Keratinocyte (primary cell): ENCODE measurements at regions not wholly inside any gene's neighbourhood (a gene's known extent, or its start where the extent isn't known, plus 50 kb on each side); places are given as distances from the start of the nearest gene placed in this dataset.

Experiments
- DNase-seq: peaks from one replicate; pipeline ENCODE4 v3.0.0-alpha.2; 2011; ENCODE audit warnings: low read depth, missing footprints, low spot score
- FAIRE-seq: peaks from 2 replicates; lab custom pipeline; 2011; peaks lifted over from hg19 to GRCh38; lab: Jason Lieb, UNC
- H2AFZ ChIP-seq: 2 replicates; pipeline ENCODE4 v1.6.0; 2012; ENCODE audit warnings: low read length, control low read depth, inconsistent platforms; ENCODE audit not compliant: control insufficient read depth
- H3K27ac ChIP-seq: 2 replicates; pipeline ENCODE4 v1.5.1; 2011; ENCODE audit warnings: low read length; ENCODE audit not compliant: control insufficient read depth, insufficient read depth
- H3K27me3 ChIP-seq: 3 replicates; pipeline ENCODE4 v1.6.0; 2011; ENCODE audit warnings: low read length; ENCODE audit not compliant: control insufficient read depth, insufficient read depth; ENCODE audit errors: extremely low read depth
- H3K36me3 ChIP-seq, 2 experiments: 2 replicates in 1 of 2; 3 replicates in 1 of 2; pipeline ENCODE4 v1.5.1; 2011; ENCODE audit warnings: low read length in 2 of 2, mild to moderate bottlenecking in 1 of 2; ENCODE audit not compliant: control insufficient read depth in 2 of 2, insufficient read depth in 2 of 2; ENCODE audit errors: extremely low read depth in 1 of 2
- H3K4me1 ChIP-seq: 3 replicates; pipeline ENCODE4 v1.5.1; 2011; ENCODE audit warnings: low read length; ENCODE audit not compliant: control insufficient read depth, insufficient read depth; ENCODE audit errors: extremely low read depth
- H3K4me2 ChIP-seq: 3 replicates; pipeline ENCODE4 v1.6.0; 2011; ENCODE audit warnings: low read depth, low read length; ENCODE audit not compliant: control insufficient read depth, insufficient read depth; ENCODE audit errors: extremely low read depth
- H3K4me3 ChIP-seq, 3 experiments: fragments of 200-600 bp in 1 of 3; sonication (generic) in 1 of 3; 2 replicates in 2 of 3; 3 replicates in 1 of 3; pipeline ENCODE4 v1.5.1; 2011 to 2016; ENCODE audit warnings: low read length in 3 of 3, mild to moderate bottlenecking in 3 of 3, control low read depth in 2 of 3, inconsistent platforms in 1 of 3, low read depth in 1 of 3, mixed read lengths in 1 of 3, mixed run types in 1 of 3, moderate library complexity in 1 of 3; ENCODE audit not compliant: control insufficient read depth in 2 of 3, insufficient read depth in 2 of 3; ENCODE audit errors: extremely low read depth in 1 of 3
- H3K79me2 ChIP-seq: 2 replicates; pipeline ENCODE4 v1.6.0; 2012; ENCODE audit warnings: low read length; ENCODE audit not compliant: control insufficient read depth, insufficient read depth
- H3K9ac ChIP-seq: 3 replicates; pipeline ENCODE4 v1.6.0; 2011; ENCODE audit warnings: low read length; ENCODE audit not compliant: control insufficient read depth, insufficient read depth; ENCODE audit errors: extremely low read depth
- H3K9me1 ChIP-seq: 3 replicates; pipeline ENCODE4 v1.6.0; 2011; ENCODE audit warnings: low read length; ENCODE audit not compliant: control insufficient read depth, insufficient read depth; ENCODE audit errors: extremely low read depth
- H3K9me3 ChIP-seq: 2 replicates; pipeline ENCODE4 v1.5.1; 2012; ENCODE audit warnings: low read depth, low read length; ENCODE audit not compliant: control insufficient read depth
- H4K20me1 ChIP-seq: 3 replicates; pipeline ENCODE4 v1.6.0; 2011; ENCODE audit warnings: low read length; ENCODE audit not compliant: control insufficient read depth, insufficient read depth; ENCODE audit errors: extremely low read depth
- EZH2 ChIP-seq: IDR thresholded peaks from one replicate; pipeline ENCODE4 v1.6.1; 2012; ENCODE audit warnings: inconsistent platforms, mild to moderate bottlenecking, low read length, moderate library complexity
- dilution Hi-C: fragments of 300-500 bp; cut with MboI; formaldehyde crosslinking; loops from one replicate; pipeline ENCODE4 v1.7.0; 2020; ENCODE audit warnings: low sequenced_read_pairs; ENCODE audit not compliant: extremely low pct_ligation_motif_present
- TF ChIP-seq, protein P1 (sequence below), 3 experiments: IDR thresholded peaks in 1 of 3; conservative IDR thresholded peaks in 1 of 3; optimal IDR thresholded peaks in 1 of 3; 2 replicates in 2 of 3; 3 replicates in 1 of 3; pipeline versions ENCODE3 to v1.5.1; 2011; ENCODE audit warnings: low read length in 3 of 3, mild to moderate bottlenecking in 3 of 3, moderate library complexity in 2 of 3, control low read depth in 1 of 3, inconsistent platforms in 1 of 3; ENCODE audit not compliant: insufficient read depth in 2 of 3; ENCODE audit errors: extremely low read depth in 1 of 3

DNA sequence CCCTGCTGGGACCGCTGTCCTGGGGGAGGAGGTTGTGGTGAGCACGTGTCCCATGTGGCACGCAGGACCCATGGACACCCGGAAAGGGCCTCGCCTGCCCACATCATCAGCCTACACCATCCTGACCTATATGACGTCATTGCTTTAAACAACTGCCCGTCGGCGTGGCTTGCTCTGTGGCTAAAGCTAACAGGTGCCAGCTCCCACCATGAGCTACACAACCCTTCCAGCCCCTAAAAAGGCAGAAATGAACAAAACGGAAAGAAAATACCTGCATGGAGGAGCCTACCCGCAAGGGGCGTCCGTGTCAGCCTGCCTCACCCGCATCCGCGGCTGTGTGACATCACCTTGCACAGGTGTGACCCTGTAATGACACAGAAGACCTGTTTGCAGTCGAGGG, 481.8 kb downstream of the BRD1 start:
- Histone ChIP-seq H2AFZ (no peak overlapping the region), H3K27ac (no peak overlapping the region), H3K9me1 (no peaks in the 10 kb centered on the region), H3K36me3 (no peaks in the 10 kb centered on the region), H3K9ac (no peak overlapping the region), H3K27me3 (no peaks in the 10 kb centered on the region), H3K9me3 (peaks cover 12% of the 10 kb centered on the region), H4K20me1 (no peaks in the 10 kb centered on the region), H3K4me2 (no peak overlapping the region), H3K79me2 (no peaks in the 10 kb centered on the region), H3K4me3 (no peak overlapping the region), H3K4me1 (no peaks in the 10 kb centered on the region)
- dilution Hi-C loops: no loop called here
- FAIRE-seq: no peak
- no peak for TF ChIP-seq EZH2
- TF ChIP-seq, protein P1, sequence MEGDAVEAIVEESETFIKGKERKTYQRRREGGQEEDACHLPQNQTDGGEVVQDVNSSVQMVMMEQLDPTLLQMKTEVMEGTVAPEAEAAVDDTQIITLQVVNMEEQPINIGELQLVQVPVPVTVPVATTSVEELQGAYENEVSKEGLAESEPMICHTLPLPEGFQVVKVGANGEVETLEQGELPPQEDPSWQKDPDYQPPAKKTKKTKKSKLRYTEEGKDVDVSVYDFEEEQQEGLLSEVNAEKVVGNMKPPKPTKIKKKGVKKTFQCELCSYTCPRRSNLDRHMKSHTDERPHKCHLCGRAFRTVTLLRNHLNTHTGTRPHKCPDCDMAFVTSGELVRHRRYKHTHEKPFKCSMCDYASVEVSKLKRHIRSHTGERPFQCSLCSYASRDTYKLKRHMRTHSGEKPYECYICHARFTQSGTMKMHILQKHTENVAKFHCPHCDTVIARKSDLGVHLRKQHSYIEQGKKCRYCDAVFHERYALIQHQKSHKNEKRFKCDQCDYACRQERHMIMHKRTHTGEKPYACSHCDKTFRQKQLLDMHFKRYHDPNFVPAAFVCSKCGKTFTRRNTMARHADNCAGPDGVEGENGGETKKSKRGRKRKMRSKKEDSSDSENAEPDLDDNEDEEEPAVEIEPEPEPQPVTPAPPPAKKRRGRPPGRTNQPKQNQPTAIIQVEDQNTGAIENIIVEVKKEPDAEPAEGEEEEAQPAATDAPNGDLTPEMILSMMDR (optimal IDR thresholded peaks at IDR 0.05 in 1 of 3, IDR thresholded peaks at IDR 0.05 in 1 of 3, conservative IDR thresholded peaks at IDR 0.05 in 1 of 3; ENCODE audit: extremely low read depth in 1 of 3, insufficient read depth in 2 of 3, low read length in 3 of 3): no peak
- DNase-seq: no peak

DNA sequence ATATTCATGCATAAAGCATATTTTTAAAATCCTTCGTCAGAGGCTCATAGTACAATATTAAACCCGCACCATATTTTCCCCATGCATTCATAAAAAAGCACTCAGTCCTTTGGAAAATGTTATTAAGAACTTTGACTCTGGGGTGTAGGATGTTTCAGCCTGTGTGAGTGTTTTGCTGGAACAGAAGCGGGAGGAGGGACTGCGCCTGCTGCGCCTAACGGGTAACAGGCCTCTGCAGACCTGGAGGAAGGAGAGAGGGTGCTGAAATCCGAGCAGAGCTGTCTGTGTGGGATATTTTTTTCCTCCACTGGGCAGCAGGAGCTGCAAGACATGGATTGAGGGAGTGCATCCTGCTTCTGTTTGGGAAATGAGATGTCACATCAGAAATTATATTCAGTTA, 483.0 kb downstream of the BRD1 start:
- no peak overlapping the region for H3K4me3 ChIP-seq
- no peaks in the 10 kb centered on the region for H3K9me1 ChIP-seq
- no peaks in the 10 kb centered on the region for H3K36me3 ChIP-seq
- H2AFZ ChIP-seq: no peak overlapping the region
- FAIRE-seq: no peak
- dilution Hi-C loops: no loop called here
- no peak for DNase-seq
- H3K9me3 ChIP-seq: peaks cover 16% of the 10 kb centered on the region
- H3K9ac ChIP-seq: no peak overlapping the region
- no peaks in the 10 kb centered on the region for H3K4me1 ChIP-seq
- no peak overlapping the region for H3K27ac ChIP-seq
- no peaks in the 10 kb centered on the region for H3K27me3 ChIP-seq
- H3K79me2 ChIP-seq: no peaks in the 10 kb centered on the region
- no peak for TF ChIP-seq EZH2
- TF ChIP-seq, protein P1 (optimal IDR thresholded peaks at IDR 0.05 in 1 of 3, IDR thresholded peaks at IDR 0.05 in 1 of 3, conservative IDR thresholded peaks at IDR 0.05 in 1 of 3; ENCODE audit: extremely low read depth in 1 of 3, insufficient read depth in 2 of 3, low read length in 3 of 3): no peak
- no peaks in the 10 kb centered on the region for H4K20me1 ChIP-seq
- H3K4me2 ChIP-seq: no peak overlapping the region
